H9 (cell line): ENCODE measurements at regions not wholly inside any gene's neighbourhood (a gene's known extent, or its start where the extent isn't known, plus 50 kb on each side); places are given as distances from the start of the nearest gene placed in this dataset.

Experiments
- DNase-seq: peaks from one replicate; pipeline ENCODE4 v3.0.0-alpha.2; 2017
- H2AFZ ChIP-seq: one replicate; pipeline ENCODE4 v1.6.1; 2013; ENCODE audit warnings: mild to moderate bottlenecking, low read length, control low read depth, moderate library complexity
- H2AK5ac ChIP-seq: 2 replicates; pipeline ENCODE4 v1.6.1; 2013; ENCODE audit warnings: low read length, control low read depth, mixed read lengths; ENCODE audit not compliant: insufficient read length
- H2BK120ac ChIP-seq: one replicate; pipeline ENCODE4 v1.6.1; 2013; ENCODE audit warnings: low read depth, mild to moderate bottlenecking, low read length, control low read depth, inconsistent platforms; ENCODE audit not compliant: poor library complexity, severe bottlenecking
- H2BK12ac ChIP-seq: 2 replicates; pipeline ENCODE4 v1.6.1; 2013; ENCODE audit warnings: low read length, control low read depth, mixed read lengths, low read depth; ENCODE audit not compliant: insufficient read length
- H2BK15ac ChIP-seq: 2 replicates; pipeline ENCODE4 v1.6.1; 2013; ENCODE audit warnings: low read depth, low read length, control low read depth
- H2BK20ac ChIP-seq: one replicate; pipeline ENCODE4 v1.6.1; 2013; ENCODE audit warnings: low read depth, mild to moderate bottlenecking, low read length, control low read depth, inconsistent platforms; ENCODE audit not compliant: poor library complexity, severe bottlenecking
- H2BK5ac ChIP-seq: 2 replicates; pipeline ENCODE4 v1.6.1; 2013; ENCODE audit warnings: low read length, control low read depth, mixed read lengths; ENCODE audit not compliant: insufficient read length
- H3K14ac ChIP-seq: 2 replicates; pipeline ENCODE4 v1.6.1; 2013; ENCODE audit warnings: low read length, control low read depth; ENCODE audit not compliant: insufficient read depth
- H3K18ac ChIP-seq: 2 replicates; pipeline ENCODE4 v1.6.1; 2013; ENCODE audit warnings: low read depth, mild to moderate bottlenecking, mixed read lengths, low read length, control low read depth; ENCODE audit not compliant: insufficient read length
- H3K23ac ChIP-seq: 2 replicates; pipeline ENCODE4 v1.6.1; 2013; ENCODE audit warnings: low read length, control low read depth, mixed read lengths, low read depth; ENCODE audit not compliant: insufficient read length
- H3K23me2 ChIP-seq: 2 replicates; pipeline ENCODE4 v1.6.1; 2013; ENCODE audit warnings: low read depth, mild to moderate bottlenecking, mixed read lengths, low read length, control low read depth; ENCODE audit not compliant: insufficient read length, poor library complexity, severe bottlenecking
- H3K27ac ChIP-seq: 2 replicates; pipeline ENCODE4 v1.5.1; 2013; ENCODE audit warnings: low read length, control low read depth, mixed read lengths, low read depth; ENCODE audit not compliant: insufficient read length
- H3K27me3 ChIP-seq: 2 replicates; pipeline ENCODE4 v1.6.1; 2013; ENCODE audit warnings: low read length, control low read depth, inconsistent platforms; ENCODE audit not compliant: insufficient read depth
- H3K4ac ChIP-seq: 2 replicates; pipeline ENCODE4 v1.6.1; 2013; ENCODE audit warnings: low read depth, mild to moderate bottlenecking, control low read depth, inconsistent platforms, low read length, moderate library complexity
- H3K4me1 ChIP-seq: 2 replicates; pipeline ENCODE4 v1.6.1; 2013; ENCODE audit warnings: low read length, control low read depth, inconsistent platforms; ENCODE audit not compliant: insufficient read depth
- H3K4me2 ChIP-seq: 2 replicates; pipeline ENCODE4 v1.6.1; 2013; ENCODE audit warnings: low read length, control low read depth, mixed read lengths; ENCODE audit not compliant: insufficient read length, insufficient read depth
- H3K56ac ChIP-seq: 2 replicates; pipeline ENCODE4 v1.6.1; 2013; ENCODE audit warnings: low read depth, mild to moderate bottlenecking, mixed read lengths, low read length, control low read depth; ENCODE audit not compliant: insufficient read length
- H3K79me1 ChIP-seq: 2 replicates; pipeline ENCODE4 v1.6.1; 2013; ENCODE audit warnings: low read depth, mild to moderate bottlenecking, moderate library complexity, low read length, control low read depth, inconsistent platforms; ENCODE audit not compliant: insufficient read depth, poor library complexity, severe bottlenecking
- H3K79me2 ChIP-seq: 2 replicates; pipeline ENCODE4 v1.6.1; 2013; ENCODE audit warnings: low read length, control low read depth, inconsistent platforms; ENCODE audit not compliant: insufficient read depth
- H3K9ac ChIP-seq: 2 replicates; pipeline ENCODE4 v1.6.1; 2013; ENCODE audit warnings: low read length, control low read depth, mixed read lengths; ENCODE audit not compliant: insufficient read length; ENCODE audit errors: extremely low read depth
- H3K9me3 ChIP-seq: one replicate; pipeline ENCODE4 v1.6.1; 2013; ENCODE audit warnings: low read depth, low read length, inconsistent platforms; ENCODE audit not compliant: control insufficient read depth
- H3T11ph ChIP-seq: one replicate; pipeline ENCODE4 v1.6.1; 2013; ENCODE audit warnings: mild to moderate bottlenecking, low read length, control low read depth, inconsistent platforms
- H4K20me1 ChIP-seq: one replicate; pipeline ENCODE4 v1.6.1; 2013; ENCODE audit not compliant: control insufficient read depth, insufficient read length, insufficient read depth
- H4K5ac ChIP-seq: 2 replicates; pipeline ENCODE4 v1.6.1; 2013; ENCODE audit warnings: low read depth, mild to moderate bottlenecking, mixed read lengths, low read length, control low read depth; ENCODE audit not compliant: insufficient read length
- H4K8ac ChIP-seq: replicated peaks from 2 replicates; pipeline ENCODE4 v1.6.1; 2013; ENCODE audit warnings: low read length, control low read depth, mixed read lengths, low read depth; ENCODE audit not compliant: insufficient read length
- H4K91ac ChIP-seq: 2 replicates; pipeline ENCODE4 v1.6.1; 2013; ENCODE audit warnings: low read depth, mild to moderate bottlenecking, moderate library complexity, mixed read lengths, low read length, control low read depth; ENCODE audit not compliant: insufficient read length
- H3K27ac Mint-ChIP-seq, 3 experiments: 2 replicates in 2 of 3; 3 replicates in 1 of 3; pipeline ENCODE4 v1.8.0; 2020 to 2021; ENCODE audit warnings: mixed read lengths in 3 of 3, mild to moderate bottlenecking in 1 of 3, moderate library complexity in 1 of 3
- H3K27me3 Mint-ChIP-seq: 2 replicates; pipeline ENCODE4 v1.8.0; 2021; ENCODE audit warnings: low read depth, mild to moderate bottlenecking, moderate library complexity, mixed read lengths
- H3K36me3 Mint-ChIP-seq, 3 experiments: 2 replicates in 2 of 3; 3 replicates in 1 of 3; pipeline ENCODE4 v1.8.0; 2020 to 2021; ENCODE audit warnings: low read depth in 3 of 3, mixed read lengths in 3 of 3; ENCODE audit not compliant: insufficient read depth in 1 of 3
- H3K4me1 Mint-ChIP-seq, 2 experiments: 2 replicates each; pipeline ENCODE4 v1.8.0; 2020; ENCODE audit warnings: mixed read lengths in 2 of 2
- H3K4me3 Mint-ChIP-seq, 2 experiments: 2 replicates in 1 of 2; 3 replicates in 1 of 2; pipeline ENCODE4 v1.8.0; 2020 to 2021; ENCODE audit warnings: mild to moderate bottlenecking in 2 of 2, mixed read lengths in 2 of 2, moderate library complexity in 1 of 2
- H3K9me3 Mint-ChIP-seq, 2 experiments: 2 replicates in 1 of 2; 3 replicates in 1 of 2; pipeline ENCODE4 v1.8.0; 2020; ENCODE audit warnings: mild to moderate bottlenecking in 2 of 2, mixed read lengths in 2 of 2, moderate library complexity in 1 of 2
- WGBS: extraction: QIAGEN DNeasy Blood & Tissue Kit; methylation state at CpG from one replicate; pipeline ENCODE4 v1.1.7; 2013; ENCODE audit warnings: missing lambda C conversion rate, low lambda C conversion rate, mixed read lengths; ENCODE audit not compliant: insufficient read length; ENCODE audit errors: extremely low coverage; 5-methylcytosine and 5-hydroxymethylcytosine counted together
- TF ChIP-seq, protein P1 (sequence below): fragments of 200-600 bp; sonication (generic); conservative IDR thresholded peaks from 3 replicates; pipeline ENCODE4 v1.8.0; 2021; ENCODE audit warnings: antibody characterized with exemption, mild to moderate bottlenecking

DNA sequence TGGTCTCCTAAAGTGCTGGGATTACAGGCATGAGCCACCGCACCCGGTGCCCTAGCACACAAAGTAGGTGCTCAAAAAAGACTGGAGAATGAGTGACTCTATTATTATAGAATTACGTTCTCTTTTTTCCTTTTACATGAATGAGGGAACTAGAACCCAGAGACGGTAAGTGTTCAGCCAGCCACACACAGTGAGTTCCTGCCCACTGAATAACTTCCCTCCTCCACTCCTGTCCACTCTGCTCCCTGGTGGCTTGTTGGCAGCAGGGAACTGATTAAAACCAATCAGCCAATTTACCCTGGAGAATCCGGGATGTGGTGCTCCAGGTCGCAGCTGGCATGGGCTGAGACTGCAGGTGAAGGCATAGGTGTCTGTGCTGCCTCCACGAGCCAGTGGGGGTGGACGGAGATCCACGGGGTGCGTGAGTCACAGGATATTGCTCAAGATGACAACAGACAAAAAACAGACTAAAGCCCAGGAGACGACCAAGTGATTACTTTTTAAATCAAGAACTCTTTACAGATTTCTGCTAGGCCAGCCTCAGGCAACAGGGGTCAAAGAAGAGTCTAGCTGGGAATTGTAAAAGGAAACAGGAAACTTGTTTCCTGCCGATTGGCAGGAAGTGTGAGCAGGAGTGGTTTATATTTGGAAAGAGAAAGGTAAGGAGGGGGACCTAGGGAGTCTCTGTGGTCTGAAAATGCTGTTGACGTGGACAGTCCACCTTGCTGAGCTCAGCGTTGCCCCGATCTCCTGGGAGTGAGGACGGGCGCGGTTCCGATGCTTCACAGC lies 95.2 kb upstream of the TP53I11 start:
- no peak overlapping the region; the same call in 1 of the 2 replicates for H3K14ac ChIP-seq
- H2BK12ac ChIP-seq = no peak overlapping the region
- no peaks in the 10 kb centered on the region for H3K27me3 ChIP-seq
- no peak overlapping the region for H3K9ac ChIP-seq
- H3K79me2 ChIP-seq = no peaks in the 10 kb centered on the region
- H3K4ac ChIP-seq = no peak overlapping the region
- H4K20me1 ChIP-seq = no peaks in the 10 kb centered on the region
- peaks cover 5 to 26% of the 10 kb centered on the region in 2 experiments for H3K4me1 Mint-ChIP-seq
- no peak overlapping the region for H2BK5ac ChIP-seq
- no peak overlapping the region; a peak in 1 of 7 replicates for H3K27ac Mint-ChIP-seq
- H3T11ph ChIP-seq = no peak overlapping the region
- no peak overlapping the region for H3K56ac ChIP-seq
- H3K4me2 ChIP-seq = no peak overlapping the region
- H3K4me1 ChIP-seq = no peaks in the 10 kb centered on the region
- H3K36me3 Mint-ChIP-seq = no peaks in the 10 kb centered on the region
- H2BK15ac ChIP-seq = no peak overlapping the region
- no peak overlapping the region for H4K5ac ChIP-seq
- DNase-seq = no peak
- WGBS = no CpG with 5 or more reads among the region's 19 CpGs
- no peaks in the 10 kb centered on the region for H3K9me3 ChIP-seq
- no peak overlapping the region for H2BK120ac ChIP-seq
- H3K27me3 Mint-ChIP-seq = peaks cover 7% of the 10 kb centered on the region
- no peak overlapping the region for H2AFZ ChIP-seq
- no peak overlapping the region for H4K8ac ChIP-seq
- H3K23me2 ChIP-seq = no peaks in the 10 kb centered on the region
- H4K91ac ChIP-seq = no peak overlapping the region
- no peak overlapping the region for H3K23ac ChIP-seq
- no peak overlapping the region for H3K18ac ChIP-seq
- TF ChIP-seq, protein P1, sequence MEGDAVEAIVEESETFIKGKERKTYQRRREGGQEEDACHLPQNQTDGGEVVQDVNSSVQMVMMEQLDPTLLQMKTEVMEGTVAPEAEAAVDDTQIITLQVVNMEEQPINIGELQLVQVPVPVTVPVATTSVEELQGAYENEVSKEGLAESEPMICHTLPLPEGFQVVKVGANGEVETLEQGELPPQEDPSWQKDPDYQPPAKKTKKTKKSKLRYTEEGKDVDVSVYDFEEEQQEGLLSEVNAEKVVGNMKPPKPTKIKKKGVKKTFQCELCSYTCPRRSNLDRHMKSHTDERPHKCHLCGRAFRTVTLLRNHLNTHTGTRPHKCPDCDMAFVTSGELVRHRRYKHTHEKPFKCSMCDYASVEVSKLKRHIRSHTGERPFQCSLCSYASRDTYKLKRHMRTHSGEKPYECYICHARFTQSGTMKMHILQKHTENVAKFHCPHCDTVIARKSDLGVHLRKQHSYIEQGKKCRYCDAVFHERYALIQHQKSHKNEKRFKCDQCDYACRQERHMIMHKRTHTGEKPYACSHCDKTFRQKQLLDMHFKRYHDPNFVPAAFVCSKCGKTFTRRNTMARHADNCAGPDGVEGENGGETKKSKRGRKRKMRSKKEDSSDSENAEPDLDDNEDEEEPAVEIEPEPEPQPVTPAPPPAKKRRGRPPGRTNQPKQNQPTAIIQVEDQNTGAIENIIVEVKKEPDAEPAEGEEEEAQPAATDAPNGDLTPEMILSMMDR = no peak
- H3K4me3 Mint-ChIP-seq = no peak overlapping the region
- H3K27ac ChIP-seq = no peak overlapping the region
- H3K9me3 Mint-ChIP-seq = no peaks in the 10 kb centered on the region
- no peak overlapping the region for H2AK5ac ChIP-seq
- no peak overlapping the region for H2BK20ac ChIP-seq
- no peaks in the 10 kb centered on the region for H3K79me1 ChIP-seq
